SK-MEL-5 (cell line): ENCODE measurements at regions not wholly inside any gene's neighbourhood (a gene's known extent, or its start where the extent isn't known, plus 50 kb on each side); places are given as distances from the start of the nearest gene placed in this dataset.
"Not testable (repeated sequence)": the region's sequence is repeated elsewhere in the genome, so short reads cannot be mapped to it uniquely, and the experiment has no call there.

ENCODE experiments used
- DNase-seq: peaks from one replicate; pipeline ENCODE4 v3.0.0-alpha.2; 2016; ENCODE audit warnings: low read depth, low spot score
- in situ Hi-C: cut with HindIII; loops from 2 replicates; pipeline ENCODE4 v1.10.0; 2016; ENCODE audit warnings: low sequenced_read_pairs, high pct_unique_total_duplicates, low pct_unique_long_range_greater_than_20kb

DNA sequence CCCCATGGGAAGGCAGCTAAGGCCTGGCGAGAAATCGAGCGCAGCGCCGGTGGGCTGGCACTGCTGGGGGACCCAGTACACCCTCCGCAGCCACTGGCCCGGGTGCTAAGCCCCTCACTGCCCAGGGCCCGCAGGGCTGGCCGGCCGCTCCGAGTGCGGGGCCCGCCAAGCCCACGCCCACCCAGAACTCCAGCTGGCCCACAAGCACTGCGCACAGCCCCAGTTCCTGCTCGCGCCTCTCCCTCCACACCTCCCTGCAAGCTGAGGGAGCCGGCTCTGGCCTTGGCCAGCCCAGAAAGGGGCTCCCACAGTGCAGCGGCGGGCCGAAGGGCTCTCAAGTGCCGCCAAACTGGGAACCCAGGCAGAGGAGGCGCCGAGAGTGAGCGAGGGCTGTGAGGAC is 253.0 kb upstream of the PDE3A start:
- in situ Hi-C loops, DNase-seq: not testable (repeated sequence)

DNA sequence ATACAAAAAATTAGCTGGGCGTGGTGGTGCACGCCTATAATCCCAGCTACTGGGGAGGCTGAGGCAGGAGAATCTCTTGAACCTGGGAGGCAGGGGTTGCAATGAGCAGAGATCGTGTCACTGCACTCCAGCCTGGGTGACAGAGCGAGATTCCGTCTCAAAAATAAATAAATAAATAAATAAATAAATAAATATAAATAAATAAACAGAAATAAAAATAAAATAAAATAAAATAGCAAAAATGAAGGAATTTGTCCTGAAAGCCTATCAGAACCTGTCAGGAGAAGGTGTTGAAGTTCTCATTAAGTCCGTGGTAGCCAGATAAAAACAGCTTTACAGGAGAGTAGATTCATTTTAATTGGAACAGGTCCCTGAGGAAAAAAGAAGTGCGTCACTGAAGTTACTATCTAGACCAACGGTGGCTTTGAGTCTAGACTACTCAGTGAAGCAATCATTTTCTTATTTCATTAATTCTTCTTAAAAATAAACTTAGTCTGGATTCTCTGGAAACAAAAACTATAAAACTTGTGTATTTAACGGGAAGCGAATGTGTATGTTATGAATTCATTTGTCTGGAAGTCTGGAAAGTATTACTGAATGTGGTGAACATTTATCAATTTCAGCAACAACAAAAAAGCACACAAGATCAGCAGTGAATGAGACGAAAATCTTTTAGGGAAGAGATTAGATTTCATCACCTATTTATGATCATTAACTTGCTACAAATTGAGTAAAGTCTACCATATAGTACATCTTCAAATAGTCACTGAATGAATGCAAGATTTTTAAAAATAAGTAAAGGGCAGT is 248.5 kb upstream of the PDE3A start:
- in situ Hi-C loops, result no loop called here
- no peak for DNase-seq

DNA sequence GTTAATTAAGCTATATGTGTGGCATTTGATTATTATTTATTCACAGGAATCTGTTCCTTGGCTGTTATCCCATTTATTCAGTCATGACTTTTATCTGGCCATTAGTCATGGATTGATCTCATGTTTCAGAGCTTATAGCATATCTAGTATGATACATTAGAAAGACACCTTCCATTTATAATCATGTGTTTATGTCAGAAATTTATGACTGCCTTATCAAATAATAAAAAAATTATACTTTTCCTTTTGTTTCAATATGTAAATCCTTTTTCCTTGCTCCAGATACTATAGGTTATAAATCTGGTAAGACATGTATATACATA is 248.0 kb upstream of the PDE3A start:
- in situ Hi-C loops, result no loop called here

DNA sequence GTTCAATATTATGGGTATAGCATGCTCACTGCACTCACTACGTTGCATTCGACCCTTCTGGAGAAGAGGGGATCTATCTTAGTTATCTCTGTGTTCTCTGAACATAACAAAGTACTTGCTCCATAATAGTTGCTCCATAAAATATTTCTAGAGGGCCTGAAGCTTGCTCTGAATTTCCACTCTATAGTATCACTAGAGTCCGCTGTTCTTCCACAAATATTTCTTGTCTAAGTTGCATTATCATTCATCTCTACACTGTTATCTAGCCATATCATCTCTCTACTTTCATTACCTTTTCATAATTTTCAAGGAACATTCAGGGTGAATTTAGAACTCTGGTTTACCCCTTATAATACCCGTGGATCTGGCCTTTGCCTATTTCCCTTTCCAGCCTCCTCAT is 246.1 kb upstream of the PDE3A start:
- DNase-seq, result peak; percentile 39
- in situ Hi-C loops, result no loop called here

More for the DNA sequence above, 248.0 kb upstream of the PDE3A start:
- no peak for DNase-seq

DNA sequence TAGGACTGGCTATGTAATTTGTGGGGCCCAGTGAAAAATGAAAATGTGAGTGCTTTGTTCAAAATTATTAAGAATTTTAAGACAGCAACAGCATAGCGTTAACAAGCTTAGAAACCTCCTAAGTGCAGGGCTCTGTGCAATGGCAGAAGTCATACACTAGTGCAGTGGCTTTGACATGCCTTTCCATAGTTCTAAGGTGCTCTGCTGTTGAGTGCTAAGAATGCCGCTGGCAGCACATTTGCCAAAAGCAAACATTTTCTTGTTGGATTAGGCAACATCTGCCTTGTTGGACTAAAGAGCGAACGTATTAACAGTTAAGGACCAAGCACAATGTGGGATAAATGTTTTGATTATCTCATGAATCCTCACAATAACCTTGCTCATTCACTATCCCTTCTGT is 244.9 kb upstream of the PDE3A start:
- DNase-seq, result no peak
- in situ Hi-C loops, result no loop called here

DNA sequence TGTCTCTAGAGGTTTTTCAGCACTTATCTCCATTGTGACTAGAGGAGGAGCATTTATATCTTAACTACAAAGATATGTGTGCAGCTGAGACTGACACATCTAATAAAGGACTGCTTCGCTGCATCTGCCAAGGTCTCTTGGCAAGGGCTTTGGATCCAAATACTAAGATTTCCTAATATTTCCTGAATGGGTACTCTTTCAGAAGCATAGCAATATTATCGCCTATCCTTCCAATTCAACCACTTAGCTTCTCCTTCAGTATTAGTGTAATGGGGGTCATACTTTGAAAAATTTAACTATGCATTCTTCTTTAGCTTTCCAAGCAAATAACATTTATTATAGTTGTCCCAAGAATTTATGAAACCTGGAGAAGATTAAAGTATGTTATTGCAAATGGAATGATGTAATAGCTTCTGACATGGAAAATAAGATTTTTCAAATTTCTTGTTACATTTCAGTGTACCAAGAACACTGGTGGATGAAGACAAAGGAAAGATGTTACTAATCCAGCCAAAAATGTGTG is 243.0 kb upstream of the PDE3A start:
- no peak for DNase-seq
- in situ Hi-C loops, result no loop called here

DNA sequence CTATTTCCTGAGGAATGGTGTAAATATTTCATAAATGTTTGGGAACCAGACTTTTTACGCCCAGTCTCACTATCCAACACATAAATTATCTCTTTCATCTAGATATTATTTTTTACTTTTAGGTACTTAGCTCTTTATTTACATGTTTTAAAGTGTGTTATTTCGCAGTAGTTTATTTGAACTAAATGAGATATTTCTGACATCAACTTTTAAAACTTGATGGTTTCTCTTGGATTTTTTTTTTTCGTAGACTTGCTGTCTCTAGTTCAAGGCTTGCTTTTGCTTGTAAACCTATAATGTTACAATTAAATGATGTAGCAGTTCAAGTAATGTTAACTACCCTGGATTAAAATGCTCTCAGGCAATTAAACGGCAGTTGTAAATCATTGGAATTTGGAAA is 241.7 kb upstream of the PDE3A start:
- no peak for DNase-seq
- in situ Hi-C loops, result no loop called here

DNA sequence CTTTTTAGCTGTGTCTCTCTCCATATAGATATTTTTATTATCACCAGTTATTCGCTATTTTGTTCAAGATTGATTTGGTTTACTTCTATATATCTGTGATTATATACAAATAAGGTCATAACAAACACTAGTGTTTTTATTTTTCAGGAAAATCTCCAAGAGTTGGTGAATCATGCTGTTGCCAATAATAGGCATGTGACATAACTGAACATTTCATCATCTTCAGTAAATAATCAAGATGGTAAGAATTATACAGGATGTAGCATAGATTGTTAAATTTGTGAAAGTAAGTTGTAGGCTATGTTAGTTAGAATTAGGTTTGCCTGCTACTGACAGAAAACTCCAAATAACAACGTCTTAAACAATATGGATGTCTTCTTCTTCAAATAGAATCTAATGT is 240.9 kb upstream of the PDE3A start:
- in situ Hi-C loops, result no loop called here
- no peak for DNase-seq

DNA sequence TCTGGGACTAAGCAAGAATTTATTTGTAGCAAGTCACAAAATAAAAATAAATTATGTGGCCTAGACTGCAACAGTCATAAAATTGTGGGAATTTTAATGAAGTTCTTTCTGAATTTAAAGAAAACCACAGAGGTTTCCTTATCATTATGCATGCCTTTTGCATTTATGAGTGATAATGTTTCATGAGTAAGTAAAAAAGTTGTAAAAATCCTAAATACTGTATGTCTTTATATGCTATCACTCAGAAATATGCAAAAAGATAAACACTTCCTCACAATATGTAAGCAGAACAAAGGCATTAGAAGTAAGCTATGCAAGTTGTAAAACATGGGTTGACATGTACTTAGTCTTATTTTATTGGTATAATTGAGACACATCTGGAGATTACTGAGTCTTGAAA is 239.4 kb upstream of the PDE3A start:
- no peak for DNase-seq
- in situ Hi-C loops, result no loop called here

DNA sequence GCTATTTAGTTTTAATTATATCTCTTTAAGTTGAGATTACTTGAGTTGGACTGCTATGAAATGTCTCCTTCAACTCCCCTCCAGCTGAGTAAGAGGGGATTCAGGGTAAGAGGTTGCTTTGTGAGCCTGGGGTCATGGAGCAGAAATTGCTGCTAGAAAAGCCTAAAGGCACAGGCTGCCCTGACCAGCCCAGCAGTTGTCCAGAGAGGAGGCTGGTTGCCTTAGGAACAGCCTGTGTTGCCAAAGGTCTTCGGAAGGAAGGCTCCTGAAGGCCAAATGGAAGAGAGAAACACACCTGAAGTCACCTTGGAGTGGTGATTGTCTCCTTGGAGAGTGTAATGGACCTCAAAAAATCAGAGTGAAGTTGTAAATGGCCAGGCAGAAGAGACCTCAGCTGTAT is 235.5 kb upstream of the PDE3A start:
- in situ Hi-C loops, result no loop called here
- DNase-seq, result no peak

DNA sequence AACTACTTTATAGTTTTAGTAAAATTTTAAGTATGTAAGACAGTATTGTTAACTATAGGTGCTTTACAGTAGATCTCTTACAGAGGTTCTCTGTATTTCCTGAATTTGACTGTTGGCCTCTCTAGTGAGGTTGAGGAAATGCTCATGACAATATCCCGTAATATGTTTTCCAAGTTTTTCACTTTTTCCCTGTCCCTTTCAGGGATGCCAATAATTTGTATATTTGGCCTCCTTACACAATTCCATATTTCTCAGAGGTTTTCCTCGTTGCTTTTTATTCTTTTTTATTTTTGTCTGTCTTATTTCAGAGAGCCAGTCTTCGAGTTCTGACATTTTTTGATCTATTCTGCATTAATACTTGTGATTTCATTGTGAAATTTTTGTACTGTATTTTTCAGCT is 233.7 kb upstream of the PDE3A start:
- in situ Hi-C loops, result no loop called here
- no peak for DNase-seq

DNA sequence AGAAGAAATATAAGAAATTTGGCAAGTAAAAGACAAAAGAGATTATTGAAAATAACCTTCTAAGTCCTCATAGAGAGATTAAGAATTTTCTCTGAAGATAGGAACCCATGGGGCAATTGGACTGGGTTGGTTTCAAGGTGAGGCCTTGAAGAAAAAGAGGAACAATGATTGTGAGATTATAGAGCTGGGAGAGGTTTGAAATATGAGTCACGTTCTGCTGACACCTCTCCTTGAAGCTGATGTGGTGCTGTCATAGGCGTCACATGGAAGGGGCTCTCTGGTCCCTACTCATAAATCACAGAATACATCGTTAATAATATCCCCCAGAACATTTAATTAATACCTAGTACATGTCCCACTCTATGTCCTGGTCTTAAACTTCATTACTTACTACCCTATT is 227.6 kb upstream of the PDE3A start:
- in situ Hi-C loops, result no loop called here
- DNase-seq, result no peak

DNA sequence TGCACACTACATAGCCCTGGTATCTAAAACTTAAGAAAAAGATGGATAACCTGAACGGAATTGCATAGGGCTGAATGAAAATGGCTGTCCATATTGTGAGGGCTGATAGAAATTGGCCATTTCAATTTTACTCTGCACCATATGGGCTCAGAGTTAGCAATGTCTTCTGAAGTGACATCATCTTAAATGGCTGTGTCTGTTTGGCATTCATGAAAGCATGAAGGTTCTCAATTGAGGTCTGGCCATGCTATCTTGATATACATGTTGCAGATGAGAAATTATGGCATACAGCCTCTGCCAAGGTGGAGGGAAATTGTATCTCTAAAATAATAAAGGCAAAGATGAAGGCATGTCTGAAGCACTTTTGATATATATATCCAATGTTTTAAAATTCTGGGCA is 226.0 kb upstream of the PDE3A start:
- in situ Hi-C loops, result no loop called here
- no peak for DNase-seq

DNA sequence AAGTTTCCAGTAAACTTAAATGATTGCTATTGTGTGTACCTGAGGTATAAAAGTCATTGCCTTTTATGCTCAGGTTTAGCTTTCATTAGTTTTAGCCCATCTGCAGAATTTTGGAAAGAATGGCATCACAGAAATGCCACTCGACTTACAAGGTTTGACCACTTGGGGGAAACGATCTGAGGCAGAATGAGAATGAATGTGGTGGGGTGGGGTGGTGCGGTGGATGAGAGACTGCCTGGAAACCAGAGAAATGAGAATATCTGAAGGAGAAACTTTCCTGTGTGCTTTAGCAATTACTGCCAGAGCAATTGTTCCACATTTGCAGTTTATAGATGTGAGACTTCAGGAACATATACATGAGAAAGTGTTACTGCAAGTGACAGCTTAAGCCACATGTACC is 225.4 kb upstream of the PDE3A start:
- DNase-seq, result peak; percentile 54
- in situ Hi-C loops, result no loop called here

DNA sequence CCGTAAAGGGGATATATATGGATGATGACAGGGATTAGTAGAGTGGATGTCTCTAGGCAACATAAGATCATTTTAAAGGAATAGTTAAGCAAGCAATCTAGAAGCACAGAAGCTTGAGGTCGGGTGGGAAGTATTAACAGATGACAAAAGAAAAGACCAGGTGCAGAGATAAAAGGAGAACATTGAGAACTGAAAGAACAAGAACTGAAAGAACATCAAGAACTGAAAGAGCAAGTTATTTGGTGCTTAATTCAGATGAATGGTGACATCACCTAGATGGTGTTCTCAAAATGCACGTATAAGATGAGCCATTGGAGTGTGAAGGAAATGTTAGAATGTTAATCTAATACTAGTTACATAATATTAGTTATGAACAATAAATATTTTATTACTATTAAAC is 224.0 kb upstream of the PDE3A start:
- in situ Hi-C loops, result no loop called here

DNA sequence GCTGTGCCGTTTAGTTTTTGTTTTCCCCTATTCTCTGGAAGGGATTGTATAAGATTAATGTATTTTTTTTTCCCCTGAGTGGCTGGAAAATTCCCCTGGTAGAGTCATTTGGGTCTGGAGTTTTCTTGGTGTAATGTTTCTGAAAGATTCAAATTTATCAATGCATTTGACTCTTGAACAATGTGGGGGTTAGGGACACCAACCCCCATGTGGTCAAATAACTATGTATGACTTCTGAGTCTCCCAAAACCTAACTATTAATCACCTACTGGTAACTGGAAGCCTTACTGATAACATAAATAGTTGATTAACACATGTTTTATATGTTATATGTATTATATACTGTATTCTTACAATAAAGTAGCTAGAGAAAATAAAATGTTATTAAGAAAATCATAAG is 220.1 kb upstream of the PDE3A start:
- in situ Hi-C loops, result no loop called here
- no peak for DNase-seq

More for the DNA sequence above, 224.0 kb upstream of the PDE3A start:
- no peak for DNase-seq

DNA sequence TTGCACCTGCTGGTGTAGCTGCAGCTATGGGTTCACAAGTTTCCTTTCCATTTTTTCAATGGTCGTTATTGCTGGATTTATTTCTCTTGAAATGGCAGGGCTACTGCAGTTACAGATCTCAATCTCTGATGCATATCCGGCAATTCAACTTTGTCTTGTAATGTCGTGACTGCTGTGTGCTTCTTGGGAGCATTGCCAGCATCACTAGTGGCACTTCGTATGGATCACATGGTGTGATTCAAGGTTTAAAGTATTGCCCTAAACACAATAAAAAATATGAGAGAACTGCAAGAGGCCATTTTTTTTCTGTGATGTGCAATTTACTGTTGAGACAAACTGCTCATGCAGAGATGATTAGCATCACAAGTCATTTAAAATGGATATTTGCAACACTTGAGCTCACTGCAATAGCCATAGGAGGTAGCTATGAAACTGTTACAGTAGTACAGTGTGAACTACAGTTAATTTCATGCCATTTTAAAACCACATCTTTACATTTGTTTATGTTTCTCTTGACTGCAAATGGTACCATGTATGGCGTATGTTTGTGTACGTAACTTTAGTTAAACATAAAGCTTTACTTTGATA is 217.4 kb upstream of the PDE3A start:
- in situ Hi-C loops, result no loop called here
- peak; percentile 43 for DNase-seq

DNA sequence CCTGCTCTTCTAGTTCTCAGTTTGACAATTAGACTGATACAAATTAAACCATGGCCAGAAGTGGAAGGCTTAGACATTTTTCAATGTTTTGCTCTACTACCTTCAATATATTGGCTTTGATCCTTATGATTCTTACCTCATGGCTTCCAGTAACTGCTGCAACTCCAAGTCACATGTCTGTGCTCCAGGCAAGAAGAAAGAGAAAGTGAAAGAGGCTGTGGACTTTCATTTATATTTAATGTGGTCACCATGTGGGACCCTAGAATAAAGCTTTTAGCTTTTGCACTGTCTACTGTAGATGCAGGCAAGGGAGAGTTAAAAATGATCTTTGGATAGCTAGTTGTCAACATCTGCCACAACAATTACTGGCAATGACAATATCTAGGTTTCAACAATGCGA is 214.3 kb upstream of the PDE3A start:
- DNase-seq, result peak; percentile 47
- in situ Hi-C loops, result no loop called here

DNA sequence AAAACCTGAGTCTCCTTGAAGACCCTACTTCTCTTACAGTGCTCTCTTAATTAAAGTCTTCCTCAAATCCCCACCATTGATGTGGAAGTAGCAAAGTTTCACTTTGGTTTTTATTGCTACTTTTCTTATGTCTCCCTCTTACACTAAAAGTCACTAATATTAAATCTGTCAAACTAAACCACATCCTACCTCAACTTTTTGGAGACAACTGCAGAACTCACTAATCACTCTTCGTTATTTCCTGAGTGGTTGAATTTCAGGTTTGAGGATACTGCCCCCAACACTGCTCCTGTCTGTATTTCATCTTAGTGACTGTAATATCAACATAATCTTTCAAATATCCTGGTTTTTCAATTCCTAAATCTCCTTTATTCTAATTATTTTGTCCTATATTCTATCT is 213.0 kb upstream of the PDE3A start:
- in situ Hi-C loops, result no loop called here
- DNase-seq, result no peak
